H1 (cell line): ENCODE measurements at regions not wholly inside any gene's neighbourhood (a gene's known extent, or its start where the extent isn't known, plus 50 kb on each side); places are given as distances from the start of the nearest gene placed in this dataset.

Experiments used
- CHD7 ChIP-seq: fragments of 300-600 bp; sonication (generic); IDR thresholded peaks from 2 replicates; pipeline ENCODE4 v1.7.1; 2012; ENCODE audit warnings: low read length, moderate library complexity, mild to moderate bottlenecking, inconsistent platforms; ENCODE audit not compliant: insufficient replicate concordance
- HDAC2 ChIP-seq, 2 experiments: fragments of 300-600 bp in 1 of 2; sonication (generic) in 1 of 2; IDR thresholded peaks; 2 replicates each; pipeline ENCODE4 v1.6.1; 2011 to 2012; ENCODE audit warnings: low read depth in 2 of 2, low read length in 2 of 2, mild to moderate bottlenecking in 2 of 2, moderate library complexity in 2 of 2, borderline replicate concordance in 1 of 2, inconsistent platforms in 1 of 2
- SP2 ChIP-seq: IDR thresholded peaks from 2 replicates; pipeline ENCODE4 v1.6.1; 2012; ENCODE audit warnings: mild to moderate bottlenecking, low read length, inconsistent platforms
- TCF12 ChIP-seq: IDR thresholded peaks from 2 replicates; pipeline ENCODE4 v1.6.1; 2011; ENCODE audit warnings: low read depth, mild to moderate bottlenecking, low read length
- USF2 ChIP-seq: IDR thresholded peaks from 2 replicates; pipeline ENCODE4 v1.6.1; 2011; ENCODE audit warnings: low read length, improper control_type of control experiment

GRCh38 chr7:155883491-155884224 is 71.4 kb upstream of the SHH start (continued):
- TF ChIP-seq CHD7 (no peak), HDAC2 (IDR thresholded peaks at IDR 0.05; ENCODE audit: borderline replicate concordance in 1 of 2, low read depth in 2 of 2, low read length in 2 of 2) (no peak), SP2 (no peak), USF2 (no peak), TCF12 (no peak)
